Dendritic cell treated with granulocyte-macrophage colony-stimulating factor and Interleukin-4, amounts not matched to agents 40 ng/mL and 50 ng/mL, for 4 days (primary cell): ENCODE measurements at regions not wholly inside any gene's neighbourhood (a gene's known extent, or its start where the extent isn't known, plus 50 kb on each side); places are given as distances from the start of the nearest gene placed in this dataset.
"Not testable (repeated sequence)": the region's sequence is repeated elsewhere in the genome, so short reads cannot be mapped to it uniquely, and the experiment has no call there.

Experiments
- H3K27ac Mint-ChIP-seq: one replicate; pipeline ENCODE4 v1.8.0; 2022; ENCODE audit warnings: mild to moderate bottlenecking, mixed read lengths
- H3K27me3 Mint-ChIP-seq: one replicate; pipeline ENCODE4 v1.8.0; 2022; ENCODE audit warnings: mild to moderate bottlenecking, mixed read lengths
- H3K36me3 Mint-ChIP-seq: one replicate; pipeline ENCODE4 v1.8.0; 2022; ENCODE audit warnings: low read depth, mixed read lengths
- H3K4me1 Mint-ChIP-seq: one replicate; pipeline ENCODE4 v1.8.0; 2022; ENCODE audit warnings: low read depth, mixed read lengths
- H3K4me3 Mint-ChIP-seq: one replicate; pipeline ENCODE4 v1.8.0; 2022; ENCODE audit warnings: mild to moderate bottlenecking, moderate library complexity, mixed read lengths
- H3K9me3 Mint-ChIP-seq: one replicate; pipeline ENCODE4 v1.8.0; 2022; ENCODE audit warnings: mixed read lengths
- intact Hi-C: fragments of 100-400 bp; cut with micrococcal nuclease; formaldehyde crosslinking; loops from one replicate; pipeline ENCODE4 v1.15.0; 2022

GRCh38 chr17:22356603-22357002, 664.3 kb downstream of the KCNJ18 start:
- peaks cover 51% of the 10 kb centered on the region for H3K9me3 Mint-ChIP-seq
- H3K4me1 Mint-ChIP-seq, H3K27me3 Mint-ChIP-seq, H3K36me3 Mint-ChIP-seq, H3K27ac Mint-ChIP-seq, intact Hi-C loops, H3K4me3 Mint-ChIP-seq: not testable (repeated sequence)

- H3K36me3 Mint-ChIP-seq, H3K27ac Mint-ChIP-seq, H3K4me3 Mint-ChIP-seq, intact Hi-C loops, H3K27me3 Mint-ChIP-seq, H3K4me1 Mint-ChIP-seq: not testable (repeated sequence)
- H3K9me3 Mint-ChIP-seq = peaks cover 64% of the 10 kb centered on the region
Observed at GRCh38 chr17:22370988-22371387, 678.7 kb downstream of the KCNJ18 start.

- intact Hi-C loops = no loop called here
Observed at GRCh38 chr17:22373911-22374310, 681.6 kb downstream of the KCNJ18 start.

GRCh38 chr17:22374741-22375140, 682.4 kb downstream of the KCNJ18 start:
- no peak overlapping the region for H3K4me3 Mint-ChIP-seq
- H3K27me3 Mint-ChIP-seq = no peaks in the 10 kb centered on the region
- peaks cover 57% of the 10 kb centered on the region for H3K9me3 Mint-ChIP-seq
- H3K36me3 Mint-ChIP-seq = no peaks in the 10 kb centered on the region
- no peak overlapping the region for H3K27ac Mint-ChIP-seq
- no peaks in the 10 kb centered on the region for H3K4me1 Mint-ChIP-seq
- intact Hi-C loops = no loop called here

More at GRCh38 chr17:22373911-22374310, 681.6 kb downstream of the KCNJ18 start:
- no peak overlapping the region for H3K4me3 Mint-ChIP-seq
- H3K36me3 Mint-ChIP-seq = no peaks in the 10 kb centered on the region
- H3K27me3 Mint-ChIP-seq = no peaks in the 10 kb centered on the region
- H3K27ac Mint-ChIP-seq = no peak overlapping the region
- peaks cover 58% of the 10 kb centered on the region for H3K9me3 Mint-ChIP-seq
- no peaks in the 10 kb centered on the region for H3K4me1 Mint-ChIP-seq

- H3K36me3 Mint-ChIP-seq = not testable (repeated sequence)
Observed at GRCh38 chr17:22376747-22377146, 684.4 kb downstream of the KCNJ18 start.

GRCh38 chr17:22378748-22379147, 686.4 kb downstream of the KCNJ18 start:
- not testable (repeated sequence) for H3K27me3 Mint-ChIP-seq, H3K4me1 Mint-ChIP-seq, H3K36me3 Mint-ChIP-seq

More at GRCh38 chr17:22376747-22377146, 684.4 kb downstream of the KCNJ18 start:
- intact Hi-C loops, H3K4me3 Mint-ChIP-seq, H3K27ac Mint-ChIP-seq, H3K4me1 Mint-ChIP-seq, H3K27me3 Mint-ChIP-seq: not testable (repeated sequence)
- peaks cover 37% of the 10 kb centered on the region for H3K9me3 Mint-ChIP-seq

GRCh38 chr17:22381589-22381988, 689.3 kb downstream of the KCNJ18 start:
- H3K27ac Mint-ChIP-seq, H3K4me1 Mint-ChIP-seq, H3K9me3 Mint-ChIP-seq, H3K27me3 Mint-ChIP-seq, H3K4me3 Mint-ChIP-seq, H3K36me3 Mint-ChIP-seq, intact Hi-C loops: not testable (repeated sequence)

More at GRCh38 chr17:22378748-22379147, 686.4 kb downstream of the KCNJ18 start:
- H3K4me3 Mint-ChIP-seq, intact Hi-C loops, H3K27ac Mint-ChIP-seq: not testable (repeated sequence)
- H3K9me3 Mint-ChIP-seq = peaks cover 17% of the 10 kb centered on the region

GRCh38 chr17:22383772-22384460, 691.6 kb downstream of the KCNJ18 start:
- H3K4me1 Mint-ChIP-seq, H3K27ac Mint-ChIP-seq, H3K4me3 Mint-ChIP-seq, H3K9me3 Mint-ChIP-seq, H3K36me3 Mint-ChIP-seq, intact Hi-C loops, H3K27me3 Mint-ChIP-seq: not testable (repeated sequence)

GRCh38 chr17:22384461-22384800, 692.1 kb downstream of the KCNJ18 start:
- intact Hi-C loops, H3K36me3 Mint-ChIP-seq, H3K27ac Mint-ChIP-seq, H3K4me3 Mint-ChIP-seq, H3K27me3 Mint-ChIP-seq, H3K4me1 Mint-ChIP-seq, H3K9me3 Mint-ChIP-seq: not testable (repeated sequence)

GRCh38 chr17:22398446-22398845, 706.1 kb downstream of the KCNJ18 start:
- H3K4me3 Mint-ChIP-seq, H3K36me3 Mint-ChIP-seq, intact Hi-C loops, H3K27me3 Mint-ChIP-seq, H3K9me3 Mint-ChIP-seq, H3K27ac Mint-ChIP-seq, H3K4me1 Mint-ChIP-seq: not testable (repeated sequence)

GRCh38 chr17:22399037-22399436, 706.7 kb downstream of the KCNJ18 start:
- H3K27ac Mint-ChIP-seq, H3K9me3 Mint-ChIP-seq, intact Hi-C loops, H3K4me1 Mint-ChIP-seq, H3K27me3 Mint-ChIP-seq, H3K4me3 Mint-ChIP-seq, H3K36me3 Mint-ChIP-seq: not testable (repeated sequence)

GRCh38 chr17:22405080-22405479, 712.8 kb downstream of the KCNJ18 start:
- H3K27ac Mint-ChIP-seq, H3K36me3 Mint-ChIP-seq, H3K27me3 Mint-ChIP-seq, intact Hi-C loops, H3K4me1 Mint-ChIP-seq, H3K4me3 Mint-ChIP-seq: not testable (repeated sequence)
- H3K9me3 Mint-ChIP-seq = peaks cover 21% of the 10 kb centered on the region

GRCh38 chr17:22409160-22409751, 716.9 kb downstream of the KCNJ18 start:
- Mint-ChIP-seq H3K27ac (no peak overlapping the region), H3K9me3 (peaks cover 53% of the 10 kb centered on the region), H3K36me3 (no peaks in the 10 kb centered on the region), H3K4me3 (no peak overlapping the region), H3K4me1 (no peaks in the 10 kb centered on the region), H3K27me3 (no peaks in the 10 kb centered on the region)
- intact Hi-C loops = no loop called here

GRCh38 chr17:22410136-22410535, 717.8 kb downstream of the KCNJ18 start:
- no peak overlapping the region for H3K27ac Mint-ChIP-seq
- no peaks in the 10 kb centered on the region for H3K27me3 Mint-ChIP-seq
- intact Hi-C loops = no loop called here
- H3K36me3 Mint-ChIP-seq = no peaks in the 10 kb centered on the region
- no peaks in the 10 kb centered on the region for H3K4me1 Mint-ChIP-seq
- H3K9me3 Mint-ChIP-seq = peaks cover 53% of the 10 kb centered on the region
- H3K4me3 Mint-ChIP-seq = no peak overlapping the region

GRCh38 chr17:22411185-22411784, 719.0 kb downstream of the KCNJ18 start:
- no peaks in the 10 kb centered on the region for H3K36me3 Mint-ChIP-seq

More at GRCh38 chr17:22411185-22411784, 719.0 kb downstream of the KCNJ18 start:
- no peak overlapping the region for H3K27ac Mint-ChIP-seq
- intact Hi-C loops = no loop called here
- H3K9me3 Mint-ChIP-seq = peaks cover 63% of the 10 kb centered on the region
- no peaks in the 10 kb centered on the region for H3K27me3 Mint-ChIP-seq
- no peaks in the 10 kb centered on the region for H3K4me1 Mint-ChIP-seq
- H3K4me3 Mint-ChIP-seq = no peak overlapping the region
